ENCODE measurements at regions not wholly inside any gene's neighbourhood (a gene's known extent, or its start where the extent isn't known, plus 50 kb on each side); places are given as distances from the start of the nearest gene placed in this dataset.
"Not testable (repeated sequence)": the region's sequence is repeated elsewhere in the genome, so short reads cannot be mapped to it uniquely, and the experiment has no call there.

DNA sequence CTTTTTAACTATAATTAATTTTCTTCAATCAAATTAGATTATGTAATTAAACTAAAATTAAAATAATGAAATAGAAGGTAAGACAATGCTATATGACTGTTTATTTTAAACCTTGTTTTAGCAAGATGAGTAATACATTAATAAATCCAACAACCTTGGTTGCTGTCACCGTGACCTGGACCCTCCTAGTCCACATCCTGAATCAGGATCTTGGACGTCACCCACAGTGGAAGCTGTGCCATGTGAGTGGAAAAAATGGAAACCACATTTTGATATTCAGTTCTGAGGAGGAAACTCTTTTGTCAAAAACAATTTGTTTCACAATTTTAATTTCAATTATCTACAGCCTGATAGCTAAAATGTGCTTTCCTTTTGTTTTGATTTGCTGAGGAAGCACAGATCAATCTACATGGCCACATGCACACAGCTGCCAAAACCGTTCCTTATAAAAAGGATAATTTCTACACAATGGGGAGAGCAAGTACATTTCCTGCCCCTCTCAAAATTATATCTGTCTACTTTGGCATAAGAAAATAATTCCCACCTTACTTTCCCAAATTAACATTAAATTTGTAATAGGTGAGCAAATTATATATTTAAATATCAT lies 255.5 kb downstream of the RASSF9 start:
- no peak for DNase-seq

DNA sequence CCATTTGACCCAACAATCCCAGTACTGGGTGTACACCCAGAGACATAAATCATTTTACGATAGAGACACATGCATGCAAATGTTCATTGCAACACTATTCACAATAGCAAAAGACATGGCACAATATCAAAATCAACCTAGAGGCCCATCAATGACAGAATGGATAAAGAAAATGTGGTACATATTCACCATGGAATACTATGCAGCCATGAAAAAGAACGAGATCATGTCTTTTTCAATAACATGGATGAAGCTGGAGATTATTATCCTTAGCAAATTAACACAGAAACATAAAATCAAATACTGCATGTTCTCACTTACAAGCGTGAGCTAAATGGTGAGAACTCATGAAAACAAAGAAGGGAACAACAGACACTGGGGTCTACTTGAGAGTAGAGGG lies 249.1 kb downstream of the RASSF9 start:
- DNase-seq, result no peak

DNA sequence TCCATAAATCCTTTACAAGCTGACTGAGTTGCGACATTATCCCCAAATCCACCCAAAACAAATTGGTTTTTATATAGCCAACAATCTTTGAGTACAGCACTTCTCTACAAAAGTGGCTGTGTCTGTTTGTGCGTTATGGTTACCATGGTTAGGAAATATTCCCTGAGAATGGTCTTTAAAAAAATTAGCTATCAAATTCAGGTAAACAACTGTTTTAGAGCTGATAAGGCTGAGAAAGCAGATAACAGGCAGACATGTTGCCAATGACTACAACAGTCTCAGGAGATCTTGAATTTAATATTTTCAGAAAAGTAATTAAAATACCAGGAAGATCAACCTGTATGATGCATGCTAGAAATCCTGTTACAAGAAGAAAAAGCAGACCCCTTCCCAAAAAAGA lies 248.0 kb downstream of the RASSF9 start:
- no peak for DNase-seq

DNA sequence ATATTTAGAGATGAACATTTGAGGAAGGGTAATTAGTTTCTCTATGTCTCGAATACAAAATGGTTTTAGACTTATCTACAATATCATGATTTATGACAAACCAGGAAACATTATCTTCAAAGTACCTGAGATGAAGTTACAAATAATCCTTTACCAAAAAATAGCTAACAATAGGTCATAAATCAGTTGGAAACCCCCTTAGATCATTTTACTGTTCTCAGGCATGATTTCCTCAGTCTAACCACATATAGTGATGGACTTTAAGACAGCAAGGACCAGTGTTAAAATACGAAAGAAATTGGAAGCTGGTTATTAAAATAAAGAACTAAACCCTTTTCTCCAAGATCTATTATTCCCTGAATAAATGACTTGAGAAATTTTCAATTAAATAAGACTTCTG lies 235.4 kb downstream of the RASSF9 start:
- no peak for DNase-seq

DNA sequence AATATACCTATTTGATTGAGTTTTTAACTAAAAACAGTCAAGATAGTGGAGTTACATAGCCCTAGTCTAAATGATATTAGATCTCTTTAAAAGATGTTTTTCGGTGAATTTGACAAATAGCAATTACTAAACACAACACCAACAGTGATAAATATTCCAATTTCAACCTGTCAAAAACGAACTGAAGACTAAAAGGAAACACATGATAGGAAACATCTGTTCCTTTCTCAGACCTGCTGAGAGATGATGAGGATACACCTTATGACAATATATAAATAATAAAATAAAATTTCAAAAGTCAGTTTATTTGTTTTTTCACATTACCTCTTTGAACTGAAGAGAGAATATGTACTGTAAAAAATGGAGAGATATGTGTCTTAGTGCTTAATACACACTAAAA lies 232.7 kb downstream of the RASSF9 start:
- no peak for DNase-seq

DNA sequence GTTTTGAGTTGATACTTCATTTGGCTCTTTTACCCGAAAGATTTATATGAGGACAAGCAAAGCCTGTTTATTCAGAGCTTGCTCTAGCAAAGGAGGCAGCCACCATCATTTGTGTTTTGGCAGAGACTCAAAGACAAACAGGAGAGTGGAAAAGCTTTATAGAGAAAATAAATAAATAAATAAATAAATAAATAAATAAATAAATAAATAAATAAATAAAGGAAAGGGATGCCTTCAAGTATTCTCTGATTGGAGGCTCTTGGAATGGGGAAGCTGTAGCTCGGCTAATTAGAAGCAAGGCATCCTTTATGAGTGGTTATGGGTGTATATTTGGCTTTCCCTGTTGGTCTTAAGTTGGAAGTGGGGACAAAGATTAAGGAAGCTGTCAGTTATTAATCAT lies 229.8 kb downstream of the RASSF9 start:
- no peak for DNase-seq

DNA sequence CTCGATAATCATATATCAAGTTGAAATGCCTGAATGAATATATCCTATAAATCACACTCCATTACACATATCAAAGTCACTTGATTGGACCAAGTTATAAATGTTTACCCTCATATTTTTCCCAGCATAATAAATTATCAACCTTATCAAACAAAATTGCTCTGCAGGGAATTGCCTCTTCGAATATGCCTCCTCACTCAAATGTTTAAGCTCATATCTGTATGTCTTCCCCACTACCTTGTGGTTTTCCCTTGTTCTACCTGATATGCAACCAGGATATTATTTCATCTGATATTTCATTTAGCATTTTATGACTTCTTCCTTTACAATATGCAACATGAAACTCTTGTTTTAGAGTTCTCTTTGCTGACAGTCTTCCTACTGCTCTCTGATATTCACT lies 226.4 kb downstream of the RASSF9 start:
- DNase-seq, result no peak

DNA sequence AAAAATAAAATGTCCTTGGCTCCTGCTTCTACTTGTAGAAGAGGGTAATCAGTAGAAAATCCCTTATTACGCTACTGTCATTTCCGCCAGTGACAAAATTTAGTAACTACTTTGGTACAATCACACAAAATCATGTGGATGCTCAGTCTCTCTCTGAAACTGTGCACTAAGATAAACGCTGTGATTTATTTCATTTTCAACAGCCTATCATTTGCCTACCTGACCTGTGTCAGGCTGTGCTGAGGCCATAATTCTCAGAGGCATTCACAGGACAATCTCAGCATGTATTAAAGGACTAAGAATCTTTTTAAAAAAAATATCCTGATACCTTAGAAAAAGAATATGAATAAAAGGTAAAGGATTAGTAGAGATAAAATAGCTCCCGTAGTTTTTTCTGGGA lies 226.0 kb downstream of the RASSF9 start:
- no peak for DNase-seq

DNA sequence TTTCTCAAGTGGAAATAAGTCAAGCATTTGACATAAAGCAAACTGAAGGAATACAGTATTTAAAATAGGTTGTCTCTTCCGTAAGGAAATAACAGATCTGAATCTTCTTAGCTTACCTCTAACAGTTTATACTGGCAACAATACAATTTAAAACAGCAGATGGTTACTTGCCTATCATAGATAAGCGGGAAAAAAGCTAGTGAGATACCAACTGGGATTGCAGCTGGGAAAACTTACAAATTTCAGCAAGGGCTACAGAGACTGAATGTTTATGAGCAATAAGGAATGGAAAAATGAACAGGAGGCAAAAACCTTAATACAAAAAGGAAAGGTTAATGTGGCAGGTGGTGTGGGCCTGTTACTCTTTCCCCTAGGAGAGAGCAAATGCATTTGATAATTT lies 220.0 kb downstream of the RASSF9 start:
- no peak for DNase-seq

DNA sequence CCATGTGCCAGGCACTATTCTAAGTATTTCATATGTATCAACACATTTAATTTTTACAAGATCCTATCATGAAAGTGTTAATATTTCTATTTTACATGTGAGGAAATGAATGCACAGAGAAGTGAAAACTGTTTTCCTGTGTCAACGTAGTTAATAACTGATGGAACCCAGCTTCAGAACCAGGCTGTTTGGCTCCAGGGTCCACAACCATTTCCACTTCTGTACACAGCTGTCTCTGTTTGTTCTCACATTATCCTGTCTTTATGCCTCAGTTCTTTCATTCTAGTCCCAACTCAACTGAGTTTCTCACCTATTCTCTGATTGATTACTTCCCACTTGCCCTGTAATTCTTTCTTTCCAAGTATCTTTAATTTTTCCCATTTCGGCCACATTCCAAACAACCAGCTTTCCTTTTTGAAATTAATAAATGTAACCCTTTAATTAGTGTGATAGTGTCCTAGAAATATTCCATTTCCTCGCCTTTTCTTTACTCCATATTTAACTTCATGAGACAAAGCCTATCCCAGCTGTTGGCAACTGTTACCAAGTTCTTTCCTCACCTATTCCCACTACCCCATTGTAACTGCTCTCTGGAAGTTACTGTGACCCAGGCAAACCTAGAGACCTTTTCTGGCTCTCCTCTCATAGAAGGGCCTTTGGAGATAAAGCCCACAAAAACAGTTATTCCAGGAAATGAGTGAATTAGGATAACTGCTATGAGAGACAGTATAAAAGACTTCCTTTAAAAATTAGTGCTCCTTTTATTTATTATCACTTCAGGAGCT lies 218.7 kb downstream of the RASSF9 start:
- DNase-seq, result no peak

DNA sequence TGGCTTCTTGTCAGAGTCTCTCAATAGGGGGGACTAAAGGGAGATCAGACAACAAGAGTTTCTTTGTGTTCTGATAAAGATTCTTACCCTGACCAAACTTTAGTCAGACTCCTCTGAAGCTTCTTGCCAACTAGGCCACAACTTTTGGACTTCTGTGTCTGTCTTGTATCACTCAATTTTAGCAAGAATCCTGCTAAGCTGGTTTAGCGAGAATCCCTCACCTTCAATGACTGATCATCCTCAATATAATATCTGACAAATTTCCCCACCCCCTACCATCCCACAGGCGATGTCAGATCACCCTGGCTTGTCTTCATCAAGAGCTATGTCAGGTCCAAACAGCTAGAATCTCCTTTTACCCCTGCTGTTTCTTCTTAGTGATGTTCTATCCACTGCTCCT lies 215.2 kb downstream of the RASSF9 start:
- no peak for DNase-seq

DNA sequence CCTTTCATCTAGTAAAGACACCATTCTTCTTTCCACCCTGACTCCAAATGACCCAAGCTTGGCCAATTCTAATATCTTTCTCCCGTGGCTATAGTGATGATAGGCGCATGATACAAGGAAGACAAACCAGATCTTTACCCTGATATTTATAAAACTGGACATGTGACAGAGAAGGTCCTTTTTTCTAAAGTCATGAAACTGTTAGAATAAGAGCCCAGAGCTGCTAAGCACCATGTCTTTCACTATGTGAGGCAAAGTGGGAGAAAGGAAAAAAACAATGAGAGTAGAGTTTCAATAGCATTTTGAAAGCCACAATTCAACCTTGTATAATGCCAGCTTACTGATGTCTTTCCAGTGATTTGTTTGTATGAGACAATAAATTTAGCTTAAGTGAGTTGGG lies 212.4 kb downstream of the RASSF9 start:
- no peak for DNase-seq

DNA sequence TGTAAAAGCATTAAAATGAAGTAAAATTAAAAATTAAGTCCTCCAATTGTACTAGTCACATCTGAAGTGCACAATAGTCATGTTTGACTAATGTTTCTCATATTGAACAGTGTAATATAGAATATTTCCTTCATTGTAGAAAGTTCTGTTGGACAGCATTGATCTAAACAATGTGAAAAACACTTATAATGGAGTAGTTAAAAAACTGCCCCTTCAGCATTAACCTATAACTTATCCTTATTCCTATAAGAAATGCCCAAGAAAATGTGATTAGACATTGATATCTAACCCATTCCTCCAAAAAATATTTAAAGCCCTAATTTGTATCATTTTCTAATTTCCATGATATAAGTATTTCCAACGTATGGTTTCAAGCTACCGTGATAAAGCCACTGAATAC lies 210.7 kb downstream of the RASSF9 start:
- no peak for DNase-seq

DNA sequence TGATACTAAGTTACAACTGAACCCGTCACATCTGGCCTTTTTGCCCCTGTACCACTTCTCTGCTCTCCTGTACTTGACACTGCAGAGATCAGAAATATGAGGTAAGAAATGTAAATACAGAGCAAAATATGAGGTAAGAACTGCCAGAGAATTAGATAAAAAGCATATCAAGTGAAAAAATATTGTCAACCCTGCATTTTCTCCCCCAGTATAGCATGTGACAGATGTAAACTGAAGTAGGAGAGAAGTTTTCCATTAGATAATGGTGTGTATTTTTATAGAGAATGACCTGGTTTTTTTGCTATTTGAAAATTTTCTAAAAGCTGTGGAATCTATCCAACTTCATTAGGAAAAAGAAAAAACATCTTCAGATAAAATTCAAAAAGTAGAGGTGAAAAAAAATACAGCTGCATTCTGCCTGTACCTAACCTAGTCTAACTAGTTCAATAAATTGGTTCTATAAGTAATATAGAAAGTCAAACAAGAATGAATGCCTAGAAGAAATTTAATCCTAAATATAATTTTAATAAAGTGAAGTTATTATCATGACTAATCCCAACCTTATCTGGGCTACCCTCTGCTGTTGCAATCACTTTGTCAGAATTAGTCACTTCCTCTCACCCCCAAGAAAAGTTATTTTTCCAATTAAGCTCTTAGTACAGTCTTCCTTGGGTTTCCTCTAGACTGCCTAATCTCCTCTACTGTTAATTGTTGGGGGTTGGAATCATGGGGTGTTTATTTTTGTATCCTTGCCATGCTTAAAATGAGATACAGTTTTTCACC lies 210.0 kb downstream of the RASSF9 start:
- DNase-seq, result no peak

DNA sequence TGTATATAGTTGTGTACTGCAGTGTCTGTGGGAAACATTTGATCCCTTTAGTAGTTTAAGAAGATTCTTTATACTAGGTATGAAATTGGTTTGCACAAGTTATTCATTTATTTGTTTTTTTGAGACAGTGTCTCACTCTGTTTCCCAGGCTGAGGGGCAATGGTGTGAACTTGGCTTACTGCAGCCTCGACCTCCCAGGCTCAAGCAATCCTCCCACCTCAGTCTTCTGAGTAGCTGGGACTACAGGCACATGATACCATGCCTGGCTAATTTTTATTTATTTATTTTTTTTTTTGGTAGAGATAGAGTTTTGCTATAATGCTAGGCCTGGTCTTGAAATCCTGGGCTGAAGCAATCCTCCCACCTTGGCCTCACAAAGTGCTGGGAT lies 209.4 kb downstream of the RASSF9 start:
- no peak for DNase-seq

DNA sequence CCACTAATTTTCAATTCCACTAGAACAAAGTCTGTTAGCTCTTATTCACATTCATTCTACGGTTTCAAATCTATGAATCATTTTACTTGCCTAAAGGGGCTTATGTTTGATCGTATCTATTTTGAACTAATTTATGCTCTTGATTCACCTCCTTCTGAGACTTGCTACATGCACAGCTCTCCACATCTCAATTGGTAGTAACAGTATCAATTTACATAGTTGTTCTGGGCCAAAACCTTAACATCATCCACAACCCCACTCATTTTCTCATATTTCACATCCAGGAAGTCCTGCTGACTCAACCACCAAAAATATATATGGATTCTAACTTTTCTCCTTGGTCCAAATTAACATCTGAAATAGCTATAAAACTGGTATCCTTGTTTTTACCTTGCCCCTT lies 208.6 kb downstream of the RASSF9 start:
- DNase-seq, result no peak

DNA sequence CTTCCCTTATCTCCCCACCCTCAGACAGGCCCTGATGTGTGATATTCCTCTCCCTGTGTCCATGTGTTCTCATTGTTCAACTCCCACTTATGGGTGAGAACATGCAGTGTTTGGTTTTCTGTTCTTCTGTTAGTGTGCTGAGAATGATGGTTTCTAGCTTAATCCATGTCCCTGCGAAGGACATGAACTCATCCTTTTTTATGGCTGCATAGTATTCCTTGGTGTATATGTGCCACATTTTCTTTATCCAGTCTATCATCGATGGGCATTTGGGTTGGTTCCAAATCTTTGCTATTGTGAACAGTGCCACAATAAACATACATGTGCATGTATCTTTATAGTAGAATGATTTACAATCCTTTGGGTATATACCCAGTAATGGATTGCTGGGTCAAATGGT lies 207.6 kb downstream of the RASSF9 start:
- not testable (repeated sequence) for DNase-seq

DNA sequence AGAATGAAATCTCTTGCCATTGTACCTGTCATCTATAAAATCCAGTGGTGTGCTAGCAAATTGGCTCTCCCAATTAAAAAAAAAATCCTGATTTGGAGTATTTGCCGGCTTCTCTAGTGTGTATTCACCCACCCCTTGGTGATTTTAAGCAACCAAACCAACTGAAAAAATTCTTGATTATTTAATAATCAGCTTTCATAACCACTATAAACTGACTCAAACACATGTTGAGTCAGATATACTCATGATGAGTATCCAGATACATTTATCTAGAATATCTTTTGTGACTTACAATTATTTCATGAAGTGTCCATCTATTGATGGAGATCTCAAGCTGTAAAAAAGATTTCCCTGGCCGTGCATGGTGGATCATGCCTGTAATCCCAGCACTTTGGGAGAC lies 205.4 kb downstream of the RASSF9 start:
- no peak for DNase-seq

DNA sequence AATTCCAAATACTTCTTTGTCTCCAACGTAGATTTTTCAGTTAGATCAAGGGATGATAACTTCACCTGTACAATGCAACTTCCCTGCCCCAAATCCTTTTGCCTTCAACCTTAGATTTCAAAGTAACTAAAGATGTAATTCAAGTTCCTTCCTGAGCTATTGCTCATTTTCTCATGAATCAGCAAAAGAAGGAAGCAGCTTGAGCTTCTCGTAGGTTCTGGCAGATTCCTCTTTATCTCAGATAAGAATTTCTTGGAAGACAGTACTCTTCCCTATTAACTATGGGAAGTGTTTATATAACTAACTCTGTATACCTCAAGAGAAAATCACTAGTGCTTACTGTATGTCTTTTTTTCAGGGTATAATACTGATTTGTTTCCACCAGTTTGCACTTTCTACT lies 203.8 kb downstream of the RASSF9 start:
- DNase-seq, result no peak

DNA sequence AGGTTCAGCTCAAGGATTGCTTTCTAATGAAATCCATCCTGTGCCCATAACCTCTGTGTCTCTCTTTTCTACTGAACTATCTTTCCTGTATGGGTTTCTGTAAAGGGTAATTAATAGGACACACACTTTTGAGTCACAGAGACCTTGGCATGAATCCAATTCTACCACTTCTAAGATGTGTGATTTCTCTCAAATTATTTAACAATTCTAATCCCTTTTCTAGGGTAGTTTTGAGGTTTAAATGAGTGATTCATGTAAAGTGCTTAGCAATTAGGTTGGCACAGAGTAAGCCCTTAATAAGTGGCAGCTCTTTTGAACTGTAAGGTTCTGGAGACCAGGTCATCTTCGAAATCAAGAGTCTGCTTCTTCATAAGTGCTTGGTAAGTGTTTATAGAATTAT lies 202.7 kb downstream of the RASSF9 start:
- DNase-seq, result no peak

DNA sequence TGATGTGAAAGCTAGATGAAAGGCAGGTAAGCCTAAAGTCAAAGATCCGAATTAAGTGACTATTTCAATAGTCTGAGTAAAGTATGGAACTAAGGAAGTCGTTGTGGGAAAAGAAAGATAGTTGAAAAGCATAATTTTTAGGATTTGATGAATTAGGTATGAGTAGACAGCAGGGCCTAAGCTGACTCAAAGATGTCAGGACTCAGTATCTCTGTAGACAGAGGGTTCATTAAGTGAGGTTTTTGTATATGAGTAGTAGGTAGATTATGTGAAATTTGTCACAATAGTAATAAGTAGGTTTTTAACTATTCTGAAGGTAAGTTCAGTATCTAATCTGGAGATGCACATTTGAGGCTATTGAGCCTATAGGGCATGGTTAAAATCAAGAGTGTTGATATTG lies 196.4 kb downstream of the RASSF9 start:
- DNase-seq, result no peak

DNA sequence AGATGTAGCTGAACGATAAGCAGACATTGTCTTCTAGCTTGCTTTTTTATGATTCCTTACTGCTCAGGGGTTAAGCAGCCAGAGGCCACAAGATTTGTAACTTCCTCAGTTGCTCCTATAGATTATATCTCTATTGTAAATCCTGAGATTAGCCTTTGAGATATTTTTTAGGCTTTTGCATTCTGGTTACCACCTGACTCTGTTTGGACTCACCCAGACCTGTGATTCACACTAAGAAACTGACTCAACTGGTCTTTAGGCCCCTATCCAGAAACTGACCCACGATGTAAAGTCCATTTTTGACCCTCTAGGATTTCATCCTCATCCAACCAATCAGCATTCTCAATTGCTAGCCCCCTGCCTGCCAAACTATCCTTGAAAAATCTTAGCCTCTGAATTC lies 194.4 kb downstream of the RASSF9 start:
- no peak for DNase-seq

DNA sequence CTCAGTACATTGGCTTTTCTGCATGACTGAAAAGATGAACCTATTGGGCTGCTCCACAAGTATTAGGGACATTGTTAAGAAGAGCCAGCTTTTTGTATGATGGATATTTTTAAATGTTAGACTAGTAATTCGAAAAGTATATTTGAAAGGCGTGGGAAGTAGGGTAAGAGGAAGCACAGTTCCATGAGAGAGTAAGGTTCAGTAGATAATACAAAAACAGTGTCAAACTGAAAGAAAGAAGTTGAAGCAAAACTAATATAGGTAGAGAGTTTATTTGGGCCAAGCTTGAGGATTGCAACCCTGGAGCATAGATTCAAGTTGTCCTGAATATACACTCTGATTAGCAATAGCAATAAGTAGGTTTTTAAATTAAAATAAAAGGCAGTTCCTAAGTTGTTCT lies 193.9 kb downstream of the RASSF9 start:
- no peak for DNase-seq

DNA sequence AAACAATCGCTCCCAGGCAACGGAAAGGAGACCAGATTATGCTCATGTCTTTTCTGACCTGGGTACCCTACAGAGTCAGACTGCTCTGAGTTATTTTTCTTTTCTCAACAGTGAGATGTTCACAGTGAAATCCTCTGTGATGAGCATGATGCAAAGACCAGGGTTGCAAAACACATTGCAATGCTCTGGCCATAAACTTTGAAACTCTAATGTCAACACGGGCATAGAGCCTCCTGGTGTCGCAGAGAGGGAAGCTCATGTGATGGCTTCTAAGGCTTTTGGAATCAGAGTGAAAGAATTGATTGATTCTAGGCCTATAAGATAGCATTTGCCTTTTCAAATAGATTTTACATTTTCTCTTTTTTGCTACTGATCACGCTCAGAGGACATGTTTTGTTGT lies 193.4 kb downstream of the RASSF9 start:
- DNase-seq, result no peak
